Activated T-helper 2 cell treated with anti-CD3 and anti-CD28 coated beads, Interferon-gamma antibody, Interleukin-2, Interleukin-4, amounts not matched to agents 10 μg/mL and 5 μg/mL and 100 μg/mL, durations not matched to agents 14 hours and 24 hours and 36 hours (primary cell): ENCODE measurements at regions not wholly inside any gene's neighbourhood (a gene's known extent, or its start where the extent isn't known, plus 50 kb on each side); places are given as distances from the start of the nearest gene placed in this dataset.

Experiments used
- DNase-seq: peaks from one replicate; pipeline ENCODE4 v3.0.0; 2021; ENCODE audit warnings: low spot score
- H3K27ac Mint-ChIP-seq: one replicate; pipeline ENCODE4 v1.8.0; 2021; ENCODE audit warnings: mixed read lengths
- H3K27me3 Mint-ChIP-seq: one replicate; pipeline ENCODE4 v1.8.0; 2021; ENCODE audit warnings: low read depth, mixed read lengths
- H3K36me3 Mint-ChIP-seq: one replicate; pipeline ENCODE4 v1.8.0; 2021; ENCODE audit warnings: low read depth, mixed read lengths
- H3K4me1 Mint-ChIP-seq: one replicate; pipeline ENCODE4 v1.8.0; 2021; ENCODE audit warnings: low read depth, mixed read lengths
- H3K4me3 Mint-ChIP-seq: one replicate; pipeline ENCODE4 v1.8.0; 2021; ENCODE audit warnings: low read depth, mild to moderate bottlenecking, moderate library complexity, mixed read lengths
- H3K9me3 Mint-ChIP-seq: one replicate; pipeline ENCODE4 v1.8.0; 2021; ENCODE audit warnings: mixed read lengths
- intact Hi-C: fragments of 100-400 bp; cut with micrococcal nuclease; formaldehyde crosslinking; loops from one replicate; pipeline ENCODE4 v1.15.1; 2023

- Mint-ChIP-seq H3K4me1 (no peaks in the 10 kb centered on the region), H3K27ac (no peak overlapping the region), H3K4me3 (no peak overlapping the region), H3K9me3 (peaks cover 7% of the 10 kb centered on the region), H3K36me3 (no peaks in the 10 kb centered on the region), H3K27me3 (no peaks in the 10 kb centered on the region)
- no peak for DNase-seq
- intact Hi-C loops: no loop called here
These were observed 2094.5 kb upstream of the CELF4 start for GRCh38 chr18:39660141-39660540.

GRCh38 chr18:39655341-39655740 lies 2089.7 kb upstream of the CELF4 start:
- no peak for DNase-seq
- no peak overlapping the region for H3K27ac Mint-ChIP-seq
- intact Hi-C loops: no loop called here
- no peaks in the 10 kb centered on the region for H3K9me3 Mint-ChIP-seq
- no peaks in the 10 kb centered on the region for H3K36me3 Mint-ChIP-seq
- no peaks in the 10 kb centered on the region for H3K4me1 Mint-ChIP-seq
- H3K4me3 Mint-ChIP-seq: no peak overlapping the region
- no peaks in the 10 kb centered on the region for H3K27me3 Mint-ChIP-seq

GRCh38 chr18:39653221-39653620 lies 2087.6 kb upstream of the CELF4 start:
- intact Hi-C loops: no loop called here
- no peaks in the 10 kb centered on the region for H3K9me3 Mint-ChIP-seq
- no peak for DNase-seq
- no peaks in the 10 kb centered on the region for H3K36me3 Mint-ChIP-seq
- no peak overlapping the region for H3K27ac Mint-ChIP-seq
- H3K27me3 Mint-ChIP-seq: no peaks in the 10 kb centered on the region
- H3K4me1 Mint-ChIP-seq: no peaks in the 10 kb centered on the region
- H3K4me3 Mint-ChIP-seq: no peak overlapping the region

GRCh38 chr18:39648616-39649015 lies 2083.0 kb upstream of the CELF4 start:
- H3K27me3 Mint-ChIP-seq: no peaks in the 10 kb centered on the region
- no peak overlapping the region for H3K27ac Mint-ChIP-seq
- no peaks in the 10 kb centered on the region for H3K9me3 Mint-ChIP-seq
- H3K36me3 Mint-ChIP-seq: no peaks in the 10 kb centered on the region
- H3K4me1 Mint-ChIP-seq: no peaks in the 10 kb centered on the region
- intact Hi-C loops: no loop called here
- no peak for DNase-seq
- H3K4me3 Mint-ChIP-seq: no peak overlapping the region

- Mint-ChIP-seq H3K27ac (no peak overlapping the region), H3K9me3 (no peaks in the 10 kb centered on the region), H3K27me3 (no peaks in the 10 kb centered on the region), H3K4me3 (no peak overlapping the region), H3K36me3 (no peaks in the 10 kb centered on the region), H3K4me1 (no peaks in the 10 kb centered on the region)
- intact Hi-C loops: no loop called here
- no peak for DNase-seq
These were observed 2082.3 kb upstream of the CELF4 start for GRCh38 chr18:39647627-39648534.

GRCh38 chr18:39638224-39638623 lies 2072.6 kb upstream of the CELF4 start:
- intact Hi-C loops: no loop called here
- no peak for DNase-seq
- H3K4me3 Mint-ChIP-seq: no peak overlapping the region
- H3K4me1 Mint-ChIP-seq: no peaks in the 10 kb centered on the region
- H3K27me3 Mint-ChIP-seq: no peaks in the 10 kb centered on the region
- no peaks in the 10 kb centered on the region for H3K9me3 Mint-ChIP-seq
- H3K36me3 Mint-ChIP-seq: no peaks in the 10 kb centered on the region
- no peak overlapping the region for H3K27ac Mint-ChIP-seq

GRCh38 chr18:39636931-39637330 lies 2071.3 kb upstream of the CELF4 start:
- H3K27ac Mint-ChIP-seq: no peak overlapping the region
- DNase-seq: no peak
- no peaks in the 10 kb centered on the region for H3K27me3 Mint-ChIP-seq
- H3K4me1 Mint-ChIP-seq: no peaks in the 10 kb centered on the region
- no peak overlapping the region for H3K4me3 Mint-ChIP-seq
- H3K9me3 Mint-ChIP-seq: no peaks in the 10 kb centered on the region
- no peaks in the 10 kb centered on the region for H3K36me3 Mint-ChIP-seq
- intact Hi-C loops: no loop called here

- Mint-ChIP-seq H3K9me3 (no peaks in the 10 kb centered on the region), H3K4me3 (no peak overlapping the region), H3K27ac (no peak overlapping the region), H3K36me3 (no peaks in the 10 kb centered on the region), H3K4me1 (no peaks in the 10 kb centered on the region), H3K27me3 (no peaks in the 10 kb centered on the region)
- no peak for DNase-seq
- intact Hi-C loops: no loop called here
These were observed 2070.4 kb upstream of the CELF4 start for GRCh38 chr18:39635966-39636365.

GRCh38 chr18:39635192-39635591 lies 2069.6 kb upstream of the CELF4 start:
- H3K9me3 Mint-ChIP-seq: no peaks in the 10 kb centered on the region
- H3K4me1 Mint-ChIP-seq: no peaks in the 10 kb centered on the region
- H3K27ac Mint-ChIP-seq: no peak overlapping the region
- H3K27me3 Mint-ChIP-seq: no peaks in the 10 kb centered on the region
- H3K36me3 Mint-ChIP-seq: no peaks in the 10 kb centered on the region
- no peak for DNase-seq
- no peak overlapping the region for H3K4me3 Mint-ChIP-seq
- intact Hi-C loops: no loop called here

GRCh38 chr18:39627936-39628335 lies 2062.3 kb upstream of the CELF4 start:
- H3K9me3 Mint-ChIP-seq: no peaks in the 10 kb centered on the region
- no peak overlapping the region for H3K27ac Mint-ChIP-seq
- no peak overlapping the region for H3K4me3 Mint-ChIP-seq
- no peak for DNase-seq
- H3K27me3 Mint-ChIP-seq: no peaks in the 10 kb centered on the region
- no peaks in the 10 kb centered on the region for H3K4me1 Mint-ChIP-seq
- no peaks in the 10 kb centered on the region for H3K36me3 Mint-ChIP-seq
- intact Hi-C loops: no loop called here

GRCh38 chr18:39624961-39625360 lies 2059.4 kb upstream of the CELF4 start:
- H3K4me3 Mint-ChIP-seq: no peak overlapping the region
- no peak for DNase-seq
- H3K27ac Mint-ChIP-seq: no peak overlapping the region
- H3K36me3 Mint-ChIP-seq: no peaks in the 10 kb centered on the region
- no peaks in the 10 kb centered on the region for H3K4me1 Mint-ChIP-seq
- intact Hi-C loops: no loop called here
- H3K9me3 Mint-ChIP-seq: no peaks in the 10 kb centered on the region
- H3K27me3 Mint-ChIP-seq: no peaks in the 10 kb centered on the region

GRCh38 chr18:39622431-39622830 lies 2056.8 kb upstream of the CELF4 start:
- H3K36me3 Mint-ChIP-seq: no peaks in the 10 kb centered on the region
- no peak overlapping the region for H3K27ac Mint-ChIP-seq
- H3K9me3 Mint-ChIP-seq: peaks cover 3% of the 10 kb centered on the region
- H3K4me3 Mint-ChIP-seq: no peak overlapping the region
- no peaks in the 10 kb centered on the region for H3K4me1 Mint-ChIP-seq
- no peaks in the 10 kb centered on the region for H3K27me3 Mint-ChIP-seq
- no peak for DNase-seq
- intact Hi-C loops: no loop called here

- Mint-ChIP-seq H3K27ac (no peak overlapping the region), H3K4me3 (no peak overlapping the region), H3K27me3 (no peaks in the 10 kb centered on the region), H3K36me3 (no peaks in the 10 kb centered on the region), H3K9me3 (peaks cover 3% of the 10 kb centered on the region), H3K4me1 (no peaks in the 10 kb centered on the region)
- intact Hi-C loops: no loop called here
- no peak for DNase-seq
These were observed 2055.1 kb upstream of the CELF4 start for GRCh38 chr18:39620551-39621168.
